EH (cell line): ENCODE measurements at regions not wholly inside any gene's neighbourhood (a gene's known extent, or its start where the extent isn't known, plus 50 kb on each side); places are given as distances from the start of the nearest gene placed in this dataset.

Experiments used
- DNase-seq: peaks from one replicate; pipeline ENCODE4 v3.0.0-alpha.2; 2015; ENCODE audit warnings: low read depth

DNA sequence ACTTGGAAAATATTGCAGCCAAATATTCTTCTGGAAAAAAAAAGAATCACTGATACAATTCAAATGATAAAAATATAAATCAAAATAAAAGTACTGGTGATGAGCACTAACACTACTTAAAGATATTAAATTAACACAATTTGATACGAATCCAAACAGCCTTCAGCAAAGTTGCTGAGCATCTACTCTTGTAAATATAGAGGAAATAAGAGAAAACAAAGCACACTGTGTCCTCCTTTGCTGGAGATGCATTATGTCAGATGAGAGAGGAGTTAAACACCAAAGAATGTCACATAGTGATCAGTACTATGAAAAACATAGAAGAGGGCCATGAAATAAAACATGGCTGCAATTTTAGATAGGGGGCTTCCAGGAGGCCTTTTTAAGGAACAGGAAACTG, 177.4 kb upstream of the RNPC3 start:
- DNase-seq: no peak

DNA sequence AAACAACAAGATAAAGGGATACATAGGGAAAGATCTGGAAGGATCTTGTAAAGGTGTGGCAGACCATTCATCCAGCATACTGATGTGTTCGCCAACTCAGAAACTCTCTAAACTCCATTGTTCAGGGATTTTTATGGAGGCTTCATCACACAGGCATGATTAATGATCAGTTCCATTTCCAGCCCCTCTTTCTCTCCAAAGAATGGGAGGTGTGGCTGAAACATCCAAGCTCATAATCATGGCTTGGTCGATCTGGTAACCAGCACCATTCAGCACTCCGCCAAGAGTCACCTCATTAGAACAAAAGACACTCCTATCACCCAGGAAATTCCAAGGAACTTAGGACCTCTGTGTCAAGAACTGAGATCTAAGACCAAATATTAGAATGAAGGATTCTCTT, 180.6 kb upstream of the RNPC3 start:
- DNase-seq: no peak

GRCh38 chr1:103341377-103341880, 184.1 kb upstream of the RNPC3 start:
- DNase-seq: no peak

- no peak for DNase-seq
These were observed 187.7 kb upstream of the RNPC3 start for GRCh38 chr1:103337779-103338178.

GRCh38 chr1:103336408-103336807, 189.1 kb upstream of the RNPC3 start:
- DNase-seq: no peak

DNA sequence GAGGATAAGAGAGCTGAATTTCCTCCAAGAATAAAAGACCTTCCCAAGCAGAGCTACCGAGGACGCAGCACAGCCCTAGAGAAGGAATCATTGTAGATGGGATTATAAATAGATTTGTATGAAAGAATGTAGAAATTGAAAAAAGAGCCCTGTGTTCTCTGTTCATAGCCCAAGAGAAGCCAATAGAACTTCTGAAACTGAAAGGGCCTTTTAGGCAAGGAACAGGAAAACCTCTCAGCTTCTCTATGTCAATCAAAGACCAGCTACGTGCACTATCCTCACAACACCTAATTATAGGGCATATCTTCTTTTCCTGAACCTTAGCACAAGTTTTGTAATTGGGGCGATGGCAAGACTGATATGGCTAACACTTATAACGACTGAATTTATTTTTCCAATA, 192.4 kb upstream of the RNPC3 start:
- DNase-seq: no peak

GRCh38 chr1:103327054-103327719, 198.3 kb upstream of the RNPC3 start:
- DNase-seq: no peak

DNA sequence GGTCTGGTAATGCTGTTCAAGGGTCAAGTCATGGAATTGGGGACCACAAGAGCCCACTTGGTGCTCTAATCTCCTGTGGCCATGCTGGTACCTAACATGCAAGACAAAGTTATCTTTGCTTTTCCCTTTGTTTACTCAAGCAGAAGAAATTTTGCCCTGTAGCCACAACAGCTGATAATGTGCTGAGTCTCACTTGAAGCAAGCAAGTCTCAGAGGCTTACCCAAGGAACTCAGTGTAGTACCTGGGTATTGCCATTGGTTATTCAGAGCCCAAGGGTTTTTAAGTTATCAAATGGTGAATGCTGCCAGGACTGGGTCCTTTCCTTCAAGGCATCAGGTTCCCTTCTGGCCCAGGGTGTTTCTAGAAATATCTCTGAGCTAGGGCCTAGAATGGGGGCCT, 198.9 kb upstream of the RNPC3 start:
- no peak for DNase-seq

DNA sequence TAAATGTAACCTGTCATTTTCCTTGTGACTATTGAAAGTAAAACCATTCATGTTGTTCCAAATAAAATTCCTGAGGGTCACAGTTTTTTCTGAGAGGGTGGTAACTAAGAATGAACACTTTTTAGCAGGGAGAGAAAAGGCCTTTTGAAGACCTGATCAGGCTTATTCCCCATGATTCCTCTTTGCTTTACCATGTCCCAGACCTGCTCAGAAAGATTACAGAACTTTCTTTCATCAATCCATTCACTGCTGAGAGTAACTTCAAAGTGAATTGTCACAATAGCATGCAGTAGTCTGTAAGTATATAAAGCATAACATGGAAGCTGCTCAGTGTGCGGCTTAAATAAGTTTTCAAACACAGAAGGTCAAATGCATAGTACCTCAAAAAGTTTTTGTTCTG, 201.5 kb upstream of the COL11A1 start:
- no peak for DNase-seq

- no peak for DNase-seq
These were observed 199.4 kb upstream of the COL11A1 start for GRCh38 chr1:103307751-103308150.

DNA sequence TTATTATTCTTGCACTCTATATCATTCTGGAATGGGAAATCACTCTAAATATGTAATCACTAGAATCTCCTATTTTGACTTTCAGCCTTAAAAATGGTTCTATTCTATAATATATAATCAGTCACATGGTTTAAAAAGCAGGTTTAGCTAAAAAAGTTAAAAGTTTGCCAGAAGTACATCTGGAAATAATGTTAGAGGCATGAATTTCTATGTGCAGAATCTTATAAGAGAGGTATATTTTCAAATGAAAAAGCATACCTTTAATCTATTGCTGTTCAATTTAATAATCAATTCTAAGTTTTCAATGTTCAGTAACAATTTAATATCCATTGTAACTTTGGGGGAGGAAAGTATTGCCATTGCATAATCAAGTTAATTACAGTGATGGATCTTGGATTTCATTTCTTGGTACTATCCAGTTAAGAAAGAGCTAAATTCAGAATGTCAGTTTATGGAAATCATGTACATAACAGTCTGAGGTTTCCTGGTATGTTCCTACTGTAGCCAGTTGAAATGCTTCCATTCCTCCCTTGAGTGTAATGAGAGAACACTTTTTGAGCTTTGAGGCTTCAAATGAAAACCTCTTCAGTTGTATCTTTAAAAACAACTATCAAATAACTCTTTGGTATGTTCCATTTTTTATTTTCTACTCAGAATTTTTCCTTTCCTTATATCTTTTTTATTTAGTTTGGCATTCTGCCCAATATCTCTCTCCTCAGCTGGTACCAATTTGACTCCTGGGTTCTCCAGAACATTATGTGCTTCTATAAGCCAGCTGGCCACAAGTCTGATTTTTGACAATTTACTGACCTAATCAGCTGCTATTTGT, 175.7 kb upstream of the COL11A1 start:
- peak; percentile 56 for DNase-seq

GRCh38 chr1:103283371-103283770, 175.0 kb upstream of the COL11A1 start:
- no peak for DNase-seq

DNA sequence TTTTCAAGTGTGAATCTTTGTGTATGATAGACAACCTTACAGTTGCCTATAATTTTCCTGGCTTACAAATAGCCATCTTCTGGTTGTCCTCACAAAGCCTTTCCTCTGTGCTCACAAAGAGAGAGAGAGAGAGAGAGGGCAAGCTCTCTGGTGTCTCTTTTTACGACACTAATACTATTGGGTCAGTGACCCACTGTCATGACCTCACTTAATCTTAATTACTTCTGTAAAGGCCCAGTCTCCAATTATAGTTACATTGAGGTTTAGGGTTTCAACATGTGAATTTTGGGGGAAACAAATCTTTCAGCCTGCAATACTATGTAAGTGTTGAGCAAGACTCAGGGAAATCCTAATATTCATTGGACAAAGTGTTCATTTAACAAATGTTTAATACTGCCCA, 167.4 kb upstream of the COL11A1 start:
- DNase-seq: peak; percentile 55

DNA sequence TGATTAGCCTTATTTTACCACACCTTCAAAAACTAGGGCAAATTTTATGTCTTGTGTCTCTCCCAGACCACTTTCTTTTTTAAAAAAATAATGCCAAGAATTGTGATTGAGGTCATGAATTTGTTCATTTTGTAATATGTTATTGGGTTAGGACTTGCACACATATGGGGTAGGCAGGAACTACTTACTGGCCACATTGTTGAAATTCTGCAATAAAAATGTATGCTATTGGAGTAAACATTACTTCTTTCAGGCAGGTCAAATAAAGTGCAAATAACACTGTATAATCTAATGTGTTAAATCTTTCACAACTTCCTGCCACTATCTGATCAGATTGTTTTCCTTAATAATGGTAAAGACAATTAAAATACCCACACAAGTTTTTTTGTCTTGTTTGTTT, 166.6 kb upstream of the COL11A1 start:
- DNase-seq: peak; percentile 54

DNA sequence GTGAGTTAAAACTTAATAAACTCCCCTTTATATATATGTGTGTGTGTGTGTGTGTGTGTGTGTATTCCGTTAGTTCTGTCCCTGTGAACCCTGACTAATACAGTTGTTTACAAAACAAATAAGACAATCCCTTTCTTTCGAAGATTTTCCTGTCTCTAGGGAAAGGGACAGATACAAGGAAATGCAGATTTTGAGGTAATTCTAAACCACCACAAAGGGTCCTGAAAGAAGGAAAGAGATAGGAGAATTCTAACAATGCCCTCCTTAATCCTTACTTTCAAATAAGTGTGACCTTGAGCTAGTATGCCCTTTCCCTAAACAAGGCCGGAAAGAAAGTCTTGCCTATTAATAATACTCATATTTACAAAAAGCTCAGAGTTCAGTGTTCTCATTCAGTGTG, 164.8 kb upstream of the COL11A1 start:
- no peak for DNase-seq

- peak; percentile 96 for DNase-seq
These were observed 163.1 kb upstream of the COL11A1 start for GRCh38 chr1:103271471-103271870.

DNA sequence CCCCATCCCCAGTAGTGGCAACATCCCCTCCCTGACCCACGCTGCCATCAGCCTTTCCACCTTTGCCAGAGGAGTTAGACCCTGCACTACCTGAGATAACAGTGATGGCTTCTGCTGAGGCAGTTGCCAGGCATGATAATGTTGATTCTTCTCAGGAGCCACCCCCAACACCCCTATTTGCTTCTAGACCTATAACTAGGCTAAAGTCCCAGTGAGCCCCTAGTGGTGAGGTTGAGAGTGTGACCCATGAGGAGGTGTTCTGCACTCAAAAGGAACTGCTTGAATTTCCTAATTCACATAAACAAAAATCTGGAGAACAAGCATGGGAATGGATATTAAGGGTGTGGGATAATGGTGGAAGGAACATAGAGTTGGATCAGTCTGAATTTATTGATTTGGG, 159.6 kb upstream of the COL11A1 start:
- peak; percentile 9 for DNase-seq

DNA sequence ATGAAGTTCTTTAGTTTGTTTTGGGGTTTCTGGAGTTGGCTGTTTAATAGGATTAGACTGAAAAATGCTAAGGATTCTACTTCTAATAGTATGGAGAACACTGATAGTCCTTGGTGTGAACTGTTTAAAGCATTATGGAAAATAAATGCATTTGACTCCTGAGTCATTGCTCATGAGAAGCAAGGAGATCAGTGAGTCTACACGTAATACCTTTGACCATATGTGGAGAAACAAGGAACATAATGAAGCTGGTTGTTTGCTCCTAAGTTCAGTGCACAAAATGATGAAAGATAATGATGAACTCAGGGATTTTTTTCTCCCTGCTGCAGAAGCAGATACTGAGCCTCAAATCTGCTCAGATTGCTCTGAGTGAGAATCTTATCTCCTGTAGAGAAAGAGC, 158.9 kb upstream of the COL11A1 start:
- peak; percentile 63 for DNase-seq

DNA sequence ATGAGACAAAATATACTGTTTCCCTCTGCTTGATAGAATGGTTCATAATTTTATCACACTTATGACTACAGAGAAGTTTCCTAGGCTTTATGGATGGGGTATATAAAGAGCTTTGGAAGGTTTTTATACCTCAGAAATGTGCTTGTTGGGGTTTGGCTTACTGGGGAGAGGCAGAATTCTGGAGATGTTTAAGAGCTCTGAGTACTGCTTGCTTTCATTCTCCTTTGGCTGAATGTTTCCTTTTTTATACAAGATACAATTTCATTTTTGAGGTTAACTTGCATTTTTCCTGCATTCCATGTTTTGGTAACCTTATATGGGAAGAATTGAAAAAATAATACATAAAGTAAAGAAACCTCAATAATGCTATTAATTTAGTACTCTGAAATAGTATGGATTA, 157.7 kb upstream of the COL11A1 start:
- peak; percentile 74 for DNase-seq

DNA sequence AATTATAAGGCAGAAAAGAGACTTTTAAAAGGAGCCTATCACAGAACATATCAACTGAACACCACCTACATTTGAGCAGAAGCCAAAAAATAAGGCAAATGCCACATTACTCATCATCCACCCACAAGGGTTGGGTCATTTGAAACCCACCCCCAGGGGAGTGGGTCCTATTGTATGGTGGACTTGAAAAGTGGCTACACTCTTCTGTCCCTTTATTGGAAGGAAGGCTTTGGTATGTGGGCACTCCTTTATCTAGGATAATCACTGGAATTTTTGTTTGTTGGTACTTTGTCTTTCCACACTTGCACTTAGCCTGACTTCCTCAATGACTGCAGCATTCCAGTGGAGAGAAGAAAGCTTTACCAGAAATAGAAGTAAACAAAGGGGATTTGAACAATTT, 157.2 kb upstream of the COL11A1 start:
- DNase-seq: peak; percentile 71

DNA sequence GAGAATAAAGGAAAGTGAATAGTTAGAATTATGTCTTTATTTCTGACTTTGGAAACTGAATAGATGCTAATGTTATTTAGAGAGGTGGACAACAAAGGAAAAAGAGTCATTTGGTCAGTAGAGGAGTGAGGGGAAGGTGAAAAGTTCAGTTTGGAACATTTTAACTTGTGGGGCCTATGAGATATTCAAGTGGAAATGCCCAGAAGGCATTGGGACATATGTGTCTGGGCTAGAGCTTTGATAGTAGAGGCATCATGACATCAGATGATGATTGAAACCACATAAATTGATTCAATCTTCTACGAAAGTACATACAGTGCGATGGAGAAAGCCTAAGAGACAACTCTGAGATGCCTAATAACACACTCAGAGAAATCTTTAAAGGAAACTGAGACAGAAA, 151.7 kb upstream of the COL11A1 start:
- no peak for DNase-seq

DNA sequence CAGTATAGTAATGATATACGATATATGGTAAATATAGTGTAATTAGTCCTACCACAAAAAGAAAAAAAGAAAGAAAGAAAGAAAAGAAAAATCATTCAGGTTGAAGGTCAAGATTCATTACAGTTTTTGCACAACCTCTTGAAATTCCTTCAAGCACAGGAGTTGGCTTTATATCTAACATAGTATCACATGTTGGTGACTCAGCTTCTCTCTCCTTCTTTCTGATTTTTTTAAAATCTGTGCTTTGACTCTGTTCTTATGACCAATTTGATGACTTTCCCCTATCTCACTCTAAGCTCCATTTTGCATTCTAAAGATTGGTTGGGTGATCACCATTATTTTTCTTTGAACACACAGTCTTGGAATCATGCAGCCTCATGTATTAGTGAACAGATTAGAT, 148.2 kb upstream of the COL11A1 start:
- DNase-seq: peak; percentile 61

DNA sequence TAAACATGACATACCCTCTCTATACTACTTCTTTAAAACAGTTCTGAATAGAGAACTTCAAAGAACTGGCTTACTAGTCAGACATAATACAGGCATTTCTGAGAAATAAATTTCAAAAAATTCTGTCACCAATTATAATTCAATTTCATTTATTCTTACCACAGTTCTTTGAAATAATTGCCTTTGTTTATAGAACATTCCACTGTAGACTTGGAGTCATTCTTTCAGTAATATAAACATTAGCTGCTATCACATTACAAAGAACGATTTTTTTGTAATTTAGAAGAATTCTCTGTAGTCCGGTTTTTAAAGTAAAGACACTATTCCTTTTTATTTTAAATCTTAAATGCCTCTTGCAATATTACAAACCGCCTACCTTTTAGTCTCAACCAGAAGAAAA, 146.4 kb upstream of the COL11A1 start:
- peak; percentile 34 for DNase-seq

DNA sequence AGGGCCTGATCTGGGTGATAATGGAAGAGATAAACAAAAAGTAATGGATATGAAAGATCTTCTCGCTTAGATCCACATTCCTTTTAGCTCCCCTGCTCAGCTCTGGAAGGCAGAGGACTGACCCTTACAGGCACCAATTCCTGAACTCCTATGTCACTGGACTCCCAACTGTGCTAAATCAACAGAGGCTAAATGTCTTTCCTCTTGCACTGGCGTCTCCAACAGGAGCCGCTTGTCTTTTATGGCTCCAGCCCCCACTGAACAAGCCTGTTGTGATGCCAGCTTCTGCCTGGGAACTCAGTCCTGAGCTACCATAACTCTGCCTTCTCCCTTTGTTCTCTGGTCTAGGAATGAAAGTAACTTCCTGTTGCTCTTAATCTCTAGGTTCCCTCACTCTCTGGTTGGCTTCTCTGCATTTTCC, 142.1 kb upstream of the COL11A1 start:
- peak; percentile 96 for DNase-seq
